ENCODE measurements at regions not wholly inside any gene's neighbourhood (a gene's known extent, or its start where the extent isn't known, plus 50 kb on each side); places are given as distances from the start of the nearest gene placed in this dataset.
"Not testable (repeated sequence)": the region's sequence is repeated elsewhere in the genome, so short reads cannot be mapped to it uniquely, and the experiment has no call there.

- no peak for DNase-seq
- no peak overlapping the region for H3K9ac ChIP-seq (ENCODE audit: extremely low read depth, low read length, poor library complexity, severe bottlenecking)
- H3K4me1 Mint-ChIP-seq = no peaks in the 10 kb centered on the region
- no peak overlapping the region for H3K27ac ChIP-seq (ENCODE audit: low read depth, low read length)
- no peaks in the 10 kb centered on the region for H3K9me3 ChIP-seq (ENCODE audit: control insufficient read depth, low read length)
- H3K27me3 Mint-ChIP-seq (ENCODE audit: insufficient read depth) = peaks cover 8% of the 10 kb centered on the region
- H3K27ac Mint-ChIP-seq = no peak overlapping the region
- no peak for TF ChIP-seq CTCF (conservative IDR thresholded peaks at IDR 0.05)
- H3K36me3 Mint-ChIP-seq (ENCODE audit: low read depth) = no peaks in the 10 kb centered on the region
- WGBS, 2 experiments (ENCODE audit: insufficient coverage in 1 of 2, insufficient read length in 1 of 2) = 87 to 92% methylated on average over 8 to 21 of the region's 21 CpGs
- no peaks in the 10 kb centered on the region for H3K36me3 ChIP-seq (ENCODE audit: control insufficient read depth, insufficient read depth, low read length)
- no peak overlapping the region for H3K4me3 Mint-ChIP-seq
- H3K9me3 Mint-ChIP-seq = peaks cover 6% of the 10 kb centered on the region
- no peaks in the 10 kb centered on the region for H3K4me1 ChIP-seq (ENCODE audit: control insufficient read depth, insufficient read depth, low read length)
- H3K27me3 ChIP-seq (ENCODE audit: control insufficient read depth, insufficient read depth, low read length, poor library complexity, severe bottlenecking) = no peaks in the 10 kb centered on the region
- no peak overlapping the region for H3K4me3 ChIP-seq (ENCODE audit: low read length)
Measured at GRCh38 chrX:554271-554670, 76.3 kb upstream of the SHOX start.

GRCh38 chrX:555725-556666, 74.6 kb upstream of the SHOX start:
- peaks cover 6% of the 10 kb centered on the region for H3K27me3 Mint-ChIP-seq (ENCODE audit: insufficient read depth)
- 92 to 95% methylated on average over 20 to 36 of the region's 37 CpGs for WGBS, 2 experiments (ENCODE audit: insufficient coverage in 1 of 2, insufficient read length in 1 of 2)
- no peak overlapping the region for H3K4me3 Mint-ChIP-seq
- H3K27ac Mint-ChIP-seq = no peak overlapping the region
- H3K4me1 Mint-ChIP-seq = no peaks in the 10 kb centered on the region
- no peak overlapping the region for H3K27ac ChIP-seq (ENCODE audit: low read depth, low read length)
- H3K36me3 Mint-ChIP-seq (ENCODE audit: low read depth) = no peaks in the 10 kb centered on the region
- H3K4me1 ChIP-seq (ENCODE audit: control insufficient read depth, insufficient read depth, low read length) = no peaks in the 10 kb centered on the region
- H3K36me3 ChIP-seq (ENCODE audit: control insufficient read depth, insufficient read depth, low read length) = no peaks in the 10 kb centered on the region
- H3K9me3 Mint-ChIP-seq = no peaks in the 10 kb centered on the region
- H3K27me3 ChIP-seq (ENCODE audit: control insufficient read depth, insufficient read depth, low read length, poor library complexity, severe bottlenecking) = no peaks in the 10 kb centered on the region
- no peak overlapping the region for H3K4me3 ChIP-seq (ENCODE audit: low read length)
- no peaks in the 10 kb centered on the region for H3K9me3 ChIP-seq (ENCODE audit: control insufficient read depth, low read length)
- no peak for DNase-seq
- no peak overlapping the region for H3K9ac ChIP-seq (ENCODE audit: extremely low read depth, low read length, poor library complexity, severe bottlenecking)
- TF ChIP-seq CTCF (conservative IDR thresholded peaks at IDR 0.05) = no peak

DNA sequence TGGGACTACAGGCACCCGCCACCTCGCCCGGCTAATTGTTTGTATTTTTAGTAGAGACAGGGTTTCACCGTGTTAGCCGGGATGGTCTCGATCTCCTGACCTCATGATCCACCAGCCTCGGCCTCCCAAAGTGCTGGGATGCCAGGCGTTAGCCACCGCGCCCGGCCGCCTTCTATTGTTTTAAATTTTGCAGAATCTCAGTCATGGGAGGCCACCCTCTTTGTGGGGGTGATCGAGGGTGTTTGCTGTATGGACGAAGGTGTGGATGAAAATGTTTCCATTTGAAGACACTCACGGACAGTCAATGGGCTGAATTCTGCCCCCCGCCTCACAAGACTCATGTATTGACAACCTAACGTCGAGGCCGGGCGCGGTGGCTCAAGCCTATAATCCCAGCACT, 73.0 kb upstream of the SHOX start:
- WGBS, 2 experiments (ENCODE audit: insufficient coverage in 1 of 2, insufficient read length in 1 of 2) = 81 to 88% methylated on average over 6 to 21 of the region's 21 CpGs
- H3K36me3 Mint-ChIP-seq (ENCODE audit: low read depth); H3K9me3 ChIP-seq (ENCODE audit: control insufficient read depth, low read length); H3K4me3 ChIP-seq (ENCODE audit: low read length); H3K9ac ChIP-seq (ENCODE audit: extremely low read depth, low read length, poor library complexity, severe bottlenecking); H3K4me1 Mint-ChIP-seq; H3K27ac Mint-ChIP-seq; H3K4me1 ChIP-seq (ENCODE audit: control insufficient read depth, insufficient read depth, low read length); H3K36me3 ChIP-seq (ENCODE audit: control insufficient read depth, insufficient read depth, low read length); H3K4me3 Mint-ChIP-seq; H3K27me3 ChIP-seq (ENCODE audit: control insufficient read depth, insufficient read depth, low read length, poor library complexity, severe bottlenecking); H3K27ac ChIP-seq (ENCODE audit: low read depth, low read length); H3K9me3 Mint-ChIP-seq; DNase-seq: not testable (repeated sequence)
- H3K27me3 Mint-ChIP-seq (ENCODE audit: insufficient read depth) = peaks cover 11% of the 10 kb centered on the region

- 87 to 93% methylated on average over 3 to 9 of the region's 10 CpGs for WGBS, 2 experiments (ENCODE audit: insufficient coverage in 1 of 2, insufficient read length in 1 of 2)
Measured at GRCh38 chrX:559282-559681, 71.3 kb upstream of the SHOX start.

More at GRCh38 chrX:559282-559681, 71.3 kb upstream of the SHOX start:
- not testable (repeated sequence) for H3K27me3 Mint-ChIP-seq (ENCODE audit: insufficient read depth); H3K4me3 Mint-ChIP-seq; H3K36me3 ChIP-seq (ENCODE audit: control insufficient read depth, insufficient read depth, low read length); DNase-seq; H3K4me1 Mint-ChIP-seq; H3K36me3 Mint-ChIP-seq (ENCODE audit: low read depth); H3K9me3 Mint-ChIP-seq; H3K4me1 ChIP-seq (ENCODE audit: control insufficient read depth, insufficient read depth, low read length); H3K27ac Mint-ChIP-seq; H3K4me3 ChIP-seq (ENCODE audit: low read length); H3K9ac ChIP-seq (ENCODE audit: extremely low read depth, low read length, poor library complexity, severe bottlenecking); H3K27me3 ChIP-seq (ENCODE audit: control insufficient read depth, insufficient read depth, low read length, poor library complexity, severe bottlenecking); H3K27ac ChIP-seq (ENCODE audit: low read depth, low read length); H3K9me3 ChIP-seq (ENCODE audit: control insufficient read depth, low read length)

All from endodermal cell (in vitro differentiated cells).